ENCODE measurements at regions not wholly inside any gene's neighbourhood (a gene's known extent, or its start where the extent isn't known, plus 50 kb on each side); places are given as distances from the start of the nearest gene placed in this dataset.

- TF ChIP-seq, protein P1, sequence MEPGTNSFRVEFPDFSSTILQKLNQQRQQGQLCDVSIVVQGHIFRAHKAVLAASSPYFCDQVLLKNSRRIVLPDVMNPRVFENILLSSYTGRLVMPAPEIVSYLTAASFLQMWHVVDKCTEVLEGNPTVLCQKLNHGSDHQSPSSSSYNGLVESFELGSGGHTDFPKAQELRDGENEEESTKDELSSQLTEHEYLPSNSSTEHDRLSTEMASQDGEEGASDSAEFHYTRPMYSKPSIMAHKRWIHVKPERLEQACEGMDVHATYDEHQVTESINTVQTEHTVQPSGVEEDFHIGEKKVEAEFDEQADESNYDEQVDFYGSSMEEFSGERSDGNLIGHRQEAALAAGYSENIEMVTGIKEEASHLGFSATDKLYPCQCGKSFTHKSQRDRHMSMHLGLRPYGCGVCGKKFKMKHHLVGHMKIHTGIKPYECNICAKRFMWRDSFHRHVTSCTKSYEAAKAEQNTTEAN (CRISPR knock-in tag; IDR thresholded peaks at IDR 0.05) = no peak
- no peak for TF ChIP-seq SMAD4 (CRISPR knock-in tag; IDR thresholded peaks at IDR 0.05)
- TF ChIP-seq, protein P2, sequence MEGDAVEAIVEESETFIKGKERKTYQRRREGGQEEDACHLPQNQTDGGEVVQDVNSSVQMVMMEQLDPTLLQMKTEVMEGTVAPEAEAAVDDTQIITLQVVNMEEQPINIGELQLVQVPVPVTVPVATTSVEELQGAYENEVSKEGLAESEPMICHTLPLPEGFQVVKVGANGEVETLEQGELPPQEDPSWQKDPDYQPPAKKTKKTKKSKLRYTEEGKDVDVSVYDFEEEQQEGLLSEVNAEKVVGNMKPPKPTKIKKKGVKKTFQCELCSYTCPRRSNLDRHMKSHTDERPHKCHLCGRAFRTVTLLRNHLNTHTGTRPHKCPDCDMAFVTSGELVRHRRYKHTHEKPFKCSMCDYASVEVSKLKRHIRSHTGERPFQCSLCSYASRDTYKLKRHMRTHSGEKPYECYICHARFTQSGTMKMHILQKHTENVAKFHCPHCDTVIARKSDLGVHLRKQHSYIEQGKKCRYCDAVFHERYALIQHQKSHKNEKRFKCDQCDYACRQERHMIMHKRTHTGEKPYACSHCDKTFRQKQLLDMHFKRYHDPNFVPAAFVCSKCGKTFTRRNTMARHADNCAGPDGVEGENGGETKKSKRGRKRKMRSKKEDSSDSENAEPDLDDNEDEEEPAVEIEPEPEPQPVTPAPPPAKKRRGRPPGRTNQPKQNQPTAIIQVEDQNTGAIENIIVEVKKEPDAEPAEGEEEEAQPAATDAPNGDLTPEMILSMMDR (IDR thresholded peaks at IDR 0.05) = no peak
Observed at GRCh38 chr17:12376276-12376675, 289.4 kb upstream of the MYOCD start (continued).

GRCh38 chr17:12386225-12386624 lies 279.5 kb upstream of the MYOCD start:
- POLR2A ChIA-PET = no interaction called here
- Mint-ChIP-seq H3K4me1 (peaks cover 9% of the 10 kb centered on the region; the same call in 1 of the 2 replicates), H3K4me3 (no peak overlapping the region), H3K27me3 (ENCODE audit: low read depth) (no peaks in the 10 kb centered on the region), H3K27ac (no peak overlapping the region), H3K9me3 (peaks cover 22% of the 10 kb centered on the region), H3K36me3 (peaks cover 6% of the 10 kb centered on the region)
- ATAC-seq (no peak), DNase-seq (ENCODE audit: low spot score) (no peak)
- TF ChIP-seq JUN (CRISPR knock-in tag; IDR thresholded peaks at IDR 0.05) (no peak), ZNF121 (CRISPR knock-in tag; IDR thresholded peaks at IDR 0.05) (no peak), KAT7 (CRISPR knock-in tag; IDR thresholded peaks at IDR 0.05; ENCODE audit: borderline replicate concordance) (no peak), GABPB1 (CRISPR knock-in tag; IDR thresholded peaks at IDR 0.05) (no peak), AFF4 (CRISPR knock-in tag; IDR thresholded peaks at IDR 0.05; ENCODE audit: borderline replicate concordance) (no peak), NFATC4 (CRISPR knock-in tag; IDR thresholded peaks at IDR 0.05) (no peak), ZSCAN18 (CRISPR knock-in tag; IDR thresholded peaks at IDR 0.05) (no peak), GRHL2 (CRISPR knock-in tag; IDR thresholded peaks at IDR 0.05; ENCODE audit: insufficient replicate concordance, severe bottlenecking) (no peak), ERG (CRISPR knock-in tag; IDR thresholded peaks at IDR 0.05) (no peak), GTF2I (CRISPR knock-in tag; conservative IDR thresholded peaks at IDR 0.05) (no peak), FOXJ3 (CRISPR knock-in tag; IDR thresholded peaks at IDR 0.05; ENCODE audit: borderline replicate concordance) (no peak), SMAD4 (CRISPR knock-in tag; IDR thresholded peaks at IDR 0.05) (no peak), ZNF425 (CRISPR knock-in tag; conservative IDR thresholded peaks at IDR 0.05) (no peak), ZNF416 (CRISPR knock-in tag; IDR thresholded peaks at IDR 0.05) (no peak), ZNF219 (CRISPR knock-in tag; IDR thresholded peaks at IDR 0.05; ENCODE audit: borderline replicate concordance) (no peak), TEAD1 (CRISPR knock-in tag; IDR thresholded peaks at IDR 0.05) (no peak)
- TF ChIP-seq, protein P3, sequence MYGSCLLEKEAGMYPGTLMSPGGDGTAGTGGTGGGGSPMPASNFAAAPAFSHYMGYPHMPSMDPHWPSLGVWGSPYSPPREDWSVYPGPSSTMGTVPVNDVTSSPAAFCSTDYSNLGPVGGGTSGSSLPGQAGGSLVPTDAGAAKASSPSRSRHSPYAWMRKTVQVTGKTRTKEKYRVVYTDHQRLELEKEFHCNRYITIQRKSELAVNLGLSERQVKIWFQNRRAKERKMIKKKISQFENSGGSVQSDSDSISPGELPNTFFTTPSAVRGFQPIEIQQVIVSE (CRISPR knock-in tag; IDR thresholded peaks at IDR 0.05; ENCODE audit: borderline replicate concordance) = no peak
- CTCF ChIA-PET = interaction anchor here (1.5 to 2.0 kb wide), 2 partner anchors 9 to 44 kb away, joined by 4 to 5 read pairs; no protein-coding TSS in a partner anchor

Data from WTC11 (cell line).